CD14-positive monocyte (primary cell): ENCODE measurements at regions not wholly inside any gene's neighbourhood (a gene's known extent, or its start where the extent isn't known, plus 50 kb on each side); places are given as distances from the start of the nearest gene placed in this dataset.

Experiments
- DNase-seq, 3 donors: peaks; one replicate each; pipeline ENCODE4 v3.0.0-alpha.2; 2011 to 2022
- H2AFZ ChIP-seq: 2 replicates; pipeline ENCODE4 v1.6.0; 2012; ENCODE audit warnings: mild to moderate bottlenecking, low read depth, low read length, inconsistent platforms; ENCODE audit not compliant: insufficient read depth, poor library complexity, severe bottlenecking
- H3K27ac ChIP-seq, 2 donors: 1 replicate in 1 of 2; 2 replicates in 1 of 2; pipeline ENCODE4 v1.5.1; 2012 to 2013; ENCODE audit warnings: low read length in 2 of 2, control low read depth in 1 of 2, inconsistent platforms in 1 of 2, low read depth in 1 of 2, mild to moderate bottlenecking in 1 of 2
- H3K27me3 ChIP-seq, 2 donors: one replicate each; pipeline versions ENCODE4 v1.6.0 to v1.6.1; 2011 to 2013; ENCODE audit warnings: low read length in 2 of 2; ENCODE audit not compliant: control insufficient read depth in 2 of 2, insufficient read depth in 2 of 2
- H3K36me3 ChIP-seq, 2 donors: replicated peaks in 1 of 2; 1 replicate in 1 of 2; 2 replicates in 1 of 2; pipeline versions ENCODE4 v1.5.1 to v1.6.1; 2012 to 2013; ENCODE audit warnings: low read length in 2 of 2, control low read depth in 1 of 2, inconsistent platforms in 1 of 2, mild to moderate bottlenecking in 1 of 2; ENCODE audit not compliant: insufficient read depth in 2 of 2, control insufficient read depth in 1 of 2
- H3K4me1 ChIP-seq, 2 donors: 1 replicate in 1 of 2; 2 replicates in 1 of 2; pipeline versions ENCODE4 v1.5.1 to v1.6.1; 2012 to 2013; ENCODE audit warnings: low read length in 2 of 2, control low read depth in 1 of 2, inconsistent platforms in 1 of 2, mild to moderate bottlenecking in 1 of 2, moderate library complexity in 1 of 2; ENCODE audit not compliant: insufficient read depth in 2 of 2, control insufficient read depth in 1 of 2
- H3K4me2 ChIP-seq: replicated peaks from 2 replicates; pipeline ENCODE3; 2012; ENCODE audit warnings: low read length, moderate library complexity, mild to moderate bottlenecking; ENCODE audit not compliant: poor library complexity, severe bottlenecking; ENCODE audit errors: extremely low read depth
- H3K4me3 ChIP-seq, 3 experiments: fragments of 200-600 bp in 1 of 3; sonication (generic) in 1 of 3; replicated peaks in 1 of 3; 1 replicate in 2 of 3; 2 replicates in 1 of 3; pipeline ENCODE4 v1.5.1; 2011 to 2013; ENCODE audit warnings: low read length in 3 of 3, mild to moderate bottlenecking in 3 of 3, control low read depth in 2 of 3, low read depth in 2 of 3, inconsistent platforms in 1 of 3, moderate library complexity in 1 of 3
- H3K79me2 ChIP-seq: 2 replicates; pipeline ENCODE4 v1.6.0; 2012; ENCODE audit warnings: mild to moderate bottlenecking, control low read depth, inconsistent platforms, low read length, moderate library complexity; ENCODE audit not compliant: insufficient read depth
- H3K9ac ChIP-seq: 2 replicates; pipeline ENCODE4 v1.6.0; 2017; ENCODE audit warnings: low read length, mild to moderate bottlenecking; ENCODE audit not compliant: insufficient read depth, poor library complexity, severe bottlenecking
- H3K9me3 ChIP-seq, 2 donors: replicated peaks in 1 of 2; 1 replicate in 1 of 2; 2 replicates in 1 of 2; pipeline versions ENCODE4 v1.5.1 to v1.6.1; 2012 to 2013; ENCODE audit warnings: low read length in 2 of 2, control low read depth in 1 of 2; ENCODE audit not compliant: control insufficient read depth in 1 of 2, insufficient read depth in 1 of 2
- H4K20me1 ChIP-seq: 2 replicates; pipeline ENCODE4 v1.6.0; 2012; ENCODE audit warnings: mild to moderate bottlenecking, low read length, control low read depth, moderate library complexity; ENCODE audit not compliant: insufficient read depth
- H3K27ac Mint-ChIP-seq, 7 donors: one replicate each; pipeline ENCODE4 v1.8.0; 2020; ENCODE audit warnings: mild to moderate bottlenecking in 7 of 7, mixed read lengths in 7 of 7, moderate library complexity in 6 of 7, inconsistent platforms in 2 of 7
- H3K27me3 Mint-ChIP-seq, 3 donors: one replicate each; pipeline ENCODE4 v1.8.0; 2021 to 2022; ENCODE audit warnings: low read depth in 3 of 3, mild to moderate bottlenecking in 3 of 3, mixed read lengths in 3 of 3, moderate library complexity in 3 of 3, inconsistent platforms in 1 of 3
- H3K36me3 Mint-ChIP-seq, 2 donors: one replicate each; pipeline ENCODE4 v1.8.0; 2020; ENCODE audit warnings: mixed read lengths in 2 of 2, inconsistent platforms in 1 of 2, mild to moderate bottlenecking in 1 of 2
- H3K4me1 Mint-ChIP-seq: one replicate; pipeline ENCODE4 v1.8.0; 2020; ENCODE audit warnings: mild to moderate bottlenecking, mixed read lengths
- H3K4me3 Mint-ChIP-seq, 2 donors: one replicate each; pipeline ENCODE4 v1.8.0; 2020; ENCODE audit warnings: mild to moderate bottlenecking in 2 of 2, mixed read lengths in 2 of 2, moderate library complexity in 1 of 2
- H3K9me3 Mint-ChIP-seq, 7 donors: one replicate each; pipeline ENCODE4 v1.8.0; 2020 to 2022; ENCODE audit warnings: mixed read lengths in 7 of 7, mild to moderate bottlenecking in 6 of 7, moderate library complexity in 6 of 7, inconsistent platforms in 2 of 7
- CTCF ChIP-seq: fragments of 200-600 bp; IDR thresholded peaks from one replicate; pipeline ENCODE4 v1.8.0; 2022; ENCODE audit warnings: antibody characterized with exemption, mild to moderate bottlenecking
- WGBS: methylation state at CpG from one replicate; pipeline ENCODE4 v1.1.5; 2013; ENCODE audit warnings: missing lambda C conversion rate; ENCODE audit not compliant: insufficient coverage; 5-methylcytosine and 5-hydroxymethylcytosine counted together
- intact Hi-C, 2 donors: fragments of 100-400 bp; cut with micrococcal nuclease; formaldehyde crosslinking; loops; one replicate each; pipeline versions ENCODE4 v1.15.0 to v1.15.1; 2023

- no peak overlapping the region for H3K27ac Mint-ChIP-seq
- H3K4me3 Mint-ChIP-seq: no peak overlapping the region
- no peaks in the 10 kb centered on the region for H3K27me3 ChIP-seq
- H3K79me2 ChIP-seq: no peaks in the 10 kb centered on the region
- H3K9ac ChIP-seq: no peak overlapping the region
- H3K9me3 ChIP-seq: no peaks in the 10 kb centered on the region
- no peaks in the 10 kb centered on the region for H3K36me3 Mint-ChIP-seq
- intact Hi-C loops: no loop called here
- H2AFZ ChIP-seq: no peak overlapping the region
- peaks cover 0 to 4% of the 10 kb centered on the region in 2 donors for H3K4me1 ChIP-seq
- TF ChIP-seq CTCF: no peak
- peaks cover 3 to 6% (median 4%) of the 10 kb centered on the region in 3 donors for H3K27me3 Mint-ChIP-seq
- DNase-seq: no peak
- no peak overlapping the region for H3K27ac ChIP-seq
- H3K4me2 ChIP-seq: no peak overlapping the region
- H4K20me1 ChIP-seq: no peaks in the 10 kb centered on the region
- H3K9me3 Mint-ChIP-seq: peaks cover 0 to 3% (median 0%) of the 10 kb centered on the region in 7 donors
- H3K36me3 ChIP-seq: no peaks in the 10 kb centered on the region
- 88% methylated on average over 16 of the region's 18 CpGs for WGBS
- H3K4me3 ChIP-seq: no peak overlapping the region
- H3K4me1 Mint-ChIP-seq: peaks cover 8% of the 10 kb centered on the region
Observed at GRCh38 chr7:156173748-156174353, 361.6 kb upstream of the SHH start.

GRCh38 chr7:156173346-156173745 is 361.1 kb upstream of the SHH start:
- no peak overlapping the region for H3K4me3 ChIP-seq
- H3K36me3 ChIP-seq: no peaks in the 10 kb centered on the region
- peaks cover 2 to 4% (median 3%) of the 10 kb centered on the region in 3 donors for H3K27me3 Mint-ChIP-seq
- no peaks in the 10 kb centered on the region for H3K36me3 Mint-ChIP-seq
- no peak for TF ChIP-seq CTCF
- no peaks in the 10 kb centered on the region for H3K9me3 ChIP-seq
- no peaks in the 10 kb centered on the region for H4K20me1 ChIP-seq
- no peaks in the 10 kb centered on the region for H3K79me2 ChIP-seq
- H3K27ac Mint-ChIP-seq: no peak overlapping the region
- no peaks in the 10 kb centered on the region for H3K27me3 ChIP-seq
- no peak overlapping the region for H2AFZ ChIP-seq
- WGBS: 54% methylated on average over 12 of the region's 13 CpGs
- H3K9ac ChIP-seq: no peak overlapping the region
- no peak overlapping the region for H3K4me2 ChIP-seq
- intact Hi-C loops: no loop called here
- no peak for DNase-seq
- peaks cover 0 to 2% of the 10 kb centered on the region in 2 donors for H3K4me1 ChIP-seq
- H3K4me1 Mint-ChIP-seq: peaks cover 5% of the 10 kb centered on the region
- no peak overlapping the region for H3K27ac ChIP-seq
- peaks cover 0 to 3% (median 0%) of the 10 kb centered on the region in 7 donors for H3K9me3 Mint-ChIP-seq
- H3K4me3 Mint-ChIP-seq: no peak overlapping the region
